Fibroblast of lung (primary cell): ENCODE measurements at regions not wholly inside any gene's neighbourhood (a gene's known extent, or its start where the extent isn't known, plus 50 kb on each side); places are given as distances from the start of the nearest gene placed in this dataset.

Experiments
- EZH2 ChIP-seq: IDR thresholded peaks from 2 replicates; pipeline ENCODE4 v1.5.1; 2012; ENCODE audit warnings: low read length, control low read depth, mild to moderate bottlenecking; ENCODE audit errors: missing control alignments
- TF ChIP-seq, protein P1 (sequence below), 2 donors: IDR thresholded peaks in 1 of 2; conservative IDR thresholded peaks in 1 of 2; 1 replicate in 1 of 2; 2 replicates in 1 of 2; pipeline ENCODE4 v1.5.1; 2011 to 2012; ENCODE audit warnings: low read length in 2 of 2, control low read depth in 1 of 2, inconsistent platforms in 1 of 2, low read depth in 1 of 2, mild to moderate bottlenecking in 1 of 2

DNA sequence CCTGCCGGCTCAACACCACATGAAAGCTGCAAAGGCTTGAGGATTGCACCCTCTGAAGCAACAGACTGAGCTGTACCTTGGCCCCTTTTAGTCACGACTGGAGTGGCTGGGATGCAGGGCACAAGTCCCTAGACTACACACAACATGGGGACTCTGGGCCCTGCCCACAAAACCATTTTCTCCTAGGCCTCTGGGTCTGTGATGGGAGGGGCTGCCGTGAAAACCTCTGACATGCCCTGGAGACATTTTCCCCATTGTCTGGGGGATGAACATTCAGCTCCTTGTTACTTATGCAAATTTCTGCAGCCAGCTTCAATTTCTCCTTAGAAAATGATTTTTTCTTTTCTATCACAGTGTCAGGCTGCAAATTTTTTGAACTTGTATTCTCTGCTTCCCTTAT is 123.5 kb upstream of the SMARCAD1 start:
- no peak for TF ChIP-seq EZH2
- TF ChIP-seq, protein P1, sequence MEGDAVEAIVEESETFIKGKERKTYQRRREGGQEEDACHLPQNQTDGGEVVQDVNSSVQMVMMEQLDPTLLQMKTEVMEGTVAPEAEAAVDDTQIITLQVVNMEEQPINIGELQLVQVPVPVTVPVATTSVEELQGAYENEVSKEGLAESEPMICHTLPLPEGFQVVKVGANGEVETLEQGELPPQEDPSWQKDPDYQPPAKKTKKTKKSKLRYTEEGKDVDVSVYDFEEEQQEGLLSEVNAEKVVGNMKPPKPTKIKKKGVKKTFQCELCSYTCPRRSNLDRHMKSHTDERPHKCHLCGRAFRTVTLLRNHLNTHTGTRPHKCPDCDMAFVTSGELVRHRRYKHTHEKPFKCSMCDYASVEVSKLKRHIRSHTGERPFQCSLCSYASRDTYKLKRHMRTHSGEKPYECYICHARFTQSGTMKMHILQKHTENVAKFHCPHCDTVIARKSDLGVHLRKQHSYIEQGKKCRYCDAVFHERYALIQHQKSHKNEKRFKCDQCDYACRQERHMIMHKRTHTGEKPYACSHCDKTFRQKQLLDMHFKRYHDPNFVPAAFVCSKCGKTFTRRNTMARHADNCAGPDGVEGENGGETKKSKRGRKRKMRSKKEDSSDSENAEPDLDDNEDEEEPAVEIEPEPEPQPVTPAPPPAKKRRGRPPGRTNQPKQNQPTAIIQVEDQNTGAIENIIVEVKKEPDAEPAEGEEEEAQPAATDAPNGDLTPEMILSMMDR (conservative IDR thresholded peaks at IDR 0.05 in 1 of 2, IDR thresholded peaks at IDR 0.05 in 1 of 2; ENCODE audit: low read depth in 1 of 2, low read length in 2 of 2), result no peak
